C4-2B (cell line): ENCODE measurements at regions not wholly inside any gene's neighbourhood (a gene's known extent, or its start where the extent isn't known, plus 50 kb on each side); places are given as distances from the start of the nearest gene placed in this dataset.

ENCODE experiments used
- ZFX ChIP-seq: fragments of 450-650 bp; IDR thresholded peaks from 2 replicates; pipeline ENCODE4 v1.6.1; 2017
- TF ChIP-seq, protein P1 (sequence below): fragments of 450-650 bp; conservative IDR thresholded peaks from 2 replicates; pipeline ENCODE4 v1.5.1; 2017; ENCODE audit warnings: mild to moderate bottlenecking

DNA sequence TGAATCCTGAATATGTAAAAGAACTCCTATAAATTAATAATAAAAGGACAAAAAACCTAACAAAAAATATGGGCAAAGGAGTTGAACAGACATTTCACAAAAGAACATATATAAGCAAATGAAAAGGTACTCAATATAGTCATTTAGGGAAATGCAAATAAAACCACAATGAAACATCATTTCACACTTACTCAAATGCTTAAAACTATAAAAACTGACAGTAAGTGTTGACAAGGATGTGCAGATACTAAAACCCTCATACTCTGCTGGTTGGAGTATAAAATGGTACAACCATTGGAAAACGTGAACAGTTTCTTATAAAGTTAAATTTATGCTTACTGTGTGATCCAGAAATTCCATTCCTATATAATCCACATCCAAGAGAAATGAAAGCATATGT lies 247.1 kb downstream of the GXYLT1 start:
- TF ChIP-seq, protein P1, sequence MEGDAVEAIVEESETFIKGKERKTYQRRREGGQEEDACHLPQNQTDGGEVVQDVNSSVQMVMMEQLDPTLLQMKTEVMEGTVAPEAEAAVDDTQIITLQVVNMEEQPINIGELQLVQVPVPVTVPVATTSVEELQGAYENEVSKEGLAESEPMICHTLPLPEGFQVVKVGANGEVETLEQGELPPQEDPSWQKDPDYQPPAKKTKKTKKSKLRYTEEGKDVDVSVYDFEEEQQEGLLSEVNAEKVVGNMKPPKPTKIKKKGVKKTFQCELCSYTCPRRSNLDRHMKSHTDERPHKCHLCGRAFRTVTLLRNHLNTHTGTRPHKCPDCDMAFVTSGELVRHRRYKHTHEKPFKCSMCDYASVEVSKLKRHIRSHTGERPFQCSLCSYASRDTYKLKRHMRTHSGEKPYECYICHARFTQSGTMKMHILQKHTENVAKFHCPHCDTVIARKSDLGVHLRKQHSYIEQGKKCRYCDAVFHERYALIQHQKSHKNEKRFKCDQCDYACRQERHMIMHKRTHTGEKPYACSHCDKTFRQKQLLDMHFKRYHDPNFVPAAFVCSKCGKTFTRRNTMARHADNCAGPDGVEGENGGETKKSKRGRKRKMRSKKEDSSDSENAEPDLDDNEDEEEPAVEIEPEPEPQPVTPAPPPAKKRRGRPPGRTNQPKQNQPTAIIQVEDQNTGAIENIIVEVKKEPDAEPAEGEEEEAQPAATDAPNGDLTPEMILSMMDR, result no peak
- TF ChIP-seq ZFX, result no peak
